PFSK-1 (cell line): ENCODE measurements at regions not wholly inside any gene's neighbourhood (a gene's known extent, or its start where the extent isn't known, plus 50 kb on each side); places are given as distances from the start of the nearest gene placed in this dataset.

Experiments used
- POLR2AphosphoS5 ChIP-seq: IDR thresholded peaks from 2 replicates; pipeline ENCODE4 v1.6.1; 2012; ENCODE audit warnings: low read depth, mild to moderate bottlenecking, control low read depth, low read length, moderate library complexity
- SIN3A ChIP-seq: IDR thresholded peaks from 2 replicates; pipeline ENCODE4 v1.6.1; 2012; ENCODE audit warnings: mild to moderate bottlenecking, low read length, moderate library complexity, borderline replicate concordance; ENCODE audit not compliant: insufficient read depth
- TF ChIP-seq, protein P1 (sequence below), 2 experiments: IDR thresholded peaks; 2 replicates each; pipeline versions ENCODE4 v1.6.1 to v1.8.0; 2011 to 2012; ENCODE audit warnings: low read depth in 2 of 2, low read length in 2 of 2, control low read depth in 1 of 2, inconsistent platforms in 1 of 2, mild to moderate bottlenecking in 1 of 2, moderate library complexity in 1 of 2; ENCODE audit not compliant: insufficient read depth in 1 of 2

DNA sequence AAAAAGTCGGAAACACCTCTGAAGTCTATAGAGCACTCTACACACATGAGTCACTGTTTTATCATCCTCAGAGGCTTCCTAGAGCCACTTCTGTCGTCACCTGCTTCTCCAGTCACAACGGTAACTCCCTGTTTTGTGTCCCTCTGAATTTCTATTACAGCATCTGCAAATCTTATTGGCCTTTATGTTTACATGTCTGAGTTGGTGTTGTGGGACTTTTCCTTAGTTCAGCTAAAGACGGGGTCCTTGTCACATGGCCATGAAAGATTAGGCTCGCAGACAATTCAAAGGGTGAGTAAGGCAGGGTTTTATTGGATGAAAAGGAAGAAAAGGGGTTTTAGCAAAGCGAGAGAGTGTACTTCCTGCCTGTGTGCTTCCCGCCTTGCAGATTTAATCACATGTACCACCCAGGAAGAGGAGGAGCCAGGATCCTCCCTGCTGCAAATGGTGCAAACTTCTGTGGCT is 185.6 kb downstream of the LPIN1 start:
- TF ChIP-seq POLR2AphosphoS5 (no peak), SIN3A (no peak)
- TF ChIP-seq, protein P1, sequence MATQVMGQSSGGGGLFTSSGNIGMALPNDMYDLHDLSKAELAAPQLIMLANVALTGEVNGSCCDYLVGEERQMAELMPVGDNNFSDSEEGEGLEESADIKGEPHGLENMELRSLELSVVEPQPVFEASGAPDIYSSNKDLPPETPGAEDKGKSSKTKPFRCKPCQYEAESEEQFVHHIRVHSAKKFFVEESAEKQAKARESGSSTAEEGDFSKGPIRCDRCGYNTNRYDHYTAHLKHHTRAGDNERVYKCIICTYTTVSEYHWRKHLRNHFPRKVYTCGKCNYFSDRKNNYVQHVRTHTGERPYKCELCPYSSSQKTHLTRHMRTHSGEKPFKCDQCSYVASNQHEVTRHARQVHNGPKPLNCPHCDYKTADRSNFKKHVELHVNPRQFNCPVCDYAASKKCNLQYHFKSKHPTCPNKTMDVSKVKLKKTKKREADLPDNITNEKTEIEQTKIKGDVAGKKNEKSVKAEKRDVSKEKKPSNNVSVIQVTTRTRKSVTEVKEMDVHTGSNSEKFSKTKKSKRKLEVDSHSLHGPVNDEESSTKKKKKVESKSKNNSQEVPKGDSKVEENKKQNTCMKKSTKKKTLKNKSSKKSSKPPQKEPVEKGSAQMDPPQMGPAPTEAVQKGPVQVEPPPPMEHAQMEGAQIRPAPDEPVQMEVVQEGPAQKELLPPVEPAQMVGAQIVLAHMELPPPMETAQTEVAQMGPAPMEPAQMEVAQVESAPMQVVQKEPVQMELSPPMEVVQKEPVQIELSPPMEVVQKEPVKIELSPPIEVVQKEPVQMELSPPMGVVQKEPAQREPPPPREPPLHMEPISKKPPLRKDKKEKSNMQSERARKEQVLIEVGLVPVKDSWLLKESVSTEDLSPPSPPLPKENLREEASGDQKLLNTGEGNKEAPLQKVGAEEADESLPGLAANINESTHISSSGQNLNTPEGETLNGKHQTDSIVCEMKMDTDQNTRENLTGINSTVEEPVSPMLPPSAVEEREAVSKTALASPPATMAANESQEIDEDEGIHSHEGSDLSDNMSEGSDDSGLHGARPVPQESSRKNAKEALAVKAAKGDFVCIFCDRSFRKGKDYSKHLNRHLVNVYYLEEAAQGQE (IDR thresholded peaks at IDR 0.05; ENCODE audit: insufficient read depth in 1 of 2, low read depth in 2 of 2, low read length in 2 of 2), result no peak
